RCC 7860 (cell line): ENCODE measurements at regions not wholly inside any gene's neighbourhood (a gene's known extent, or its start where the extent isn't known, plus 50 kb on each side); places are given as distances from the start of the nearest gene placed in this dataset.
A peak's percentile ranks its signal among the peaks of the same experiment; 100 is the strongest.
"Not testable (repeated sequence)": the region's sequence is repeated elsewhere in the genome, so short reads cannot be mapped to it uniquely, and the experiment has no call there.

ENCODE experiments used
- DNase-seq: peaks from one replicate; pipeline ENCODE4 v3.0.0-alpha.2; 2015; ENCODE audit warnings: low spot score
- FAIRE-seq: peaks from 2 replicates; lab custom pipeline; 2012; peaks lifted over from hg19 to GRCh38; lab: Jason Lieb, UNC

DNA sequence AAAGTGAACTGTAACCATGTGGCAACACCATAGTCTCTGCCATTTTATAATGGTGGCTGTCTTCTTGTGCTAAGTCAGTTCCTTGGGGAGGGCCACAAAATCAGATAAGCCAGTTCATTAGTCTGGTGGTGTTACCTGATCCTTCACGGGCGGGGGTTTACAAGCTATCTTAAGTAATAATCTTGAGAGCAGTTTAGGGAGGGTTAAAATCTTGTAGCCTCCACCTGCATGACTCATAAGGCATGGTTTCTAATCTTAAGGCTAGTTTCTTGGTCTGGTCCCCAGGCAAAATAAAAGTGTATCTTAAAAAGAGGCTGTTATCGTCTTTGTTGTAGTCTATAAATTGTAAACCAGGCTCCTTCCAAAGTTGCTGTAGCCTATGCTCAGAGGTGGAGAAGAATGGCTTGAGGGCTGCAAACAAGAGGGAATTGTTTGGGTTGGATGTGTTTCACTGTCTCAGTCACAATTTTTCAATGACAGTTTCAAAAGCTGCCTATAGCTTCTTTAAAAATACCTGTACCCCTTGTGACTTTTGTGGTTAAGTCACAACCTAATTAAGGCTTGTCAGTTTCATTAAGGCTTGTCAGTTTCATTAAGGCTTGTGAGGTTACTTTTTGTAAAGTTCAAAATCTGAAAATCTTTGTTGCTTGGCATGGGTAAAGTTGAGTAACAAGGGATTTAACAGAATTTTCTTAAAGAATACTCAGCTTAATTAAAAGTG is 135.7 kb downstream of the RPS4Y2 start:
- no peak for FAIRE-seq

DNA sequence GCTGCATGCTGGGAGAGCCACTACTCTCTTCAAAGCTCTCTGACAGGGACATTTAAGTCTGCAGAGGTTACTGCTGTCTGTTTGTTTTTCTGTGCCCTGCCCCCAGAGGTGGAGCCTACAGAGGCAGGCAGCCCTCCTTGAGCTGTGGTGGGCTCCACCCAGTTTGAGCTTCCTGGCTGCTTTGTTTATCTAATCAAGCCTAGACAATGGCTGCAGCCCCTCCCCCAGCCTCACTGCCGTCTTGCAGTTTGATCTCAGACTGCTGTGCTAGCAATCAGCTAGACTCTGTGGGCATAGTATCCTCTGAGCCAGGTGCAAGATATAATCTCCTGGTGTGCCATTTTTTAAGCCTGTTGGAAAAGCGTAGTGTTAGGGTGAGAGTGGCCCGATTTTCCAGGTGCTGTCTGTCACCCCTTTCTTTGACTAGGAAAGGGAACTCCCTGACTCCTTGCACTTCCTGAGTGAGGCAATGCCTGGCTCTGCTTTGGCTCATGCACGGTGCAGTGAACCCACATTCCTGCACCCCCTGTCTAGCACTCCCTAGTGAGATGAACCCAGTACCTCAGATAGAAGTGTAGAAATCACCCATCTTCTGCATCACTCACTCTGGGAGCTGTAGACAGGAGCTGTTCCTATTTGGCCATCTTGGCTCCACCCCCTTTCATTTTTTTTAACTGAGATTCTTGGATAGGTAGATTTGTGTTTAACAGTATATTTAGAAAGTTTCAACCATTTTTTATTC is 169.6 kb downstream of the RPS4Y2 start:
- DNase-seq, FAIRE-seq: not testable (repeated sequence)

More for the DNA sequence above, 135.7 kb downstream of the RPS4Y2 start:
- DNase-seq, result no peak

DNA sequence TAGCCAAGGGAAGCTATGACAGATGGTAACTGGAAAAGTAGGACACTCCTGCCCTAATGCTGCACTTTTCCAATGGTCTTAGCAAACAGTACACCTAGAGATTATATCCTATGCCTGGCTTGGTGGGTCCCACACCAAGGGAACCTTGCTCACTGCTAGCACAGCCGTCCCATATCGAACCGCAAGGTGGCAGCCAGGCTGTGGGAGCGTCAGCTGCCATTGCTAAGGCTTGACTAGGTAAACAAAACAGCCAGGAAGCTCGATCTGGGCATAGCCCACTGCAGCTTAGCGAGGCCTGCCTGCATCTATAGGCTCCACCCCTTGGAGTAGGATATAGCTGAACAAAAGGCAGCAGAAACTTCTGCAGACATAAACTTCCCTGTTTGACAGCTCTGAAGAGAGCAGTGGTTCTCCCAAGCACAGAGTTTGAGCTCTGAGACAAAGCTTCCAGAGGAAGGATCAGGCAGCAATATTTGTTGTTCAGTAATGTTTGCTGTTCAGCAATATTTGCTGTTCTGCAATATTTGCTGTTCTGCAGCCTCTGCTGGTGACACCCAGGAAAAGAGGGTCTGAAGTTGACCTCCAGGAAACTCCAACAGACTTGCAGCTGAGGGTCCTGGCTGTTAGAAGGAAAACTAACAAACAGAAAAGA is 173.9 kb downstream of the RPS4Y2 start:
- DNase-seq (no peak), FAIRE-seq (no peak)

DNA sequence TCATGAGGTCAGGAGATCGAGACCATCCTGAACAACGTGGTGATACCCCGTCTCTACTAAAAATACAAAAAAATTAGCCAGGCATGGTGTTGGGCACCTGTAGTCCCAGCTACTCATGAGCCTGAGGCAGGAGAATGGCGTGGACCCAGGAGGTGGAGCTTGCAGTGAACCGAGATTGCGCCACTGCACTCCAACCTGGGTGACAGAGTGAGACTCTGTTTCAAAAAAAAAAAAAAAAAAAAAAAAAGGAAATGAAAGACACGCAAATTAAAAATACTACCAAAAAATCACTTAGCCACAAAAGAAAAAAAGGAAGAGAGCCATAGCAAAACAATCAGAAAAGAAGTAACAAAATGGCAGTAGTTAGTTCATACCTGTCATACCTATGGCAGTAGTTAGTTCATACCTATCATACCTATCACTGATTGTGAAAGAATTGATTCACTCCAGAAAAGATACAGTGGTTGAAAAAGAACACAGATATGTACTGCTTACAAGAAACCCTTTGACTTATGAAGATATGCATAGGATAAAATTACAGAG is 180.9 kb downstream of the RPS4Y2 start:
- FAIRE-seq, DNase-seq: not testable (repeated sequence)

DNA sequence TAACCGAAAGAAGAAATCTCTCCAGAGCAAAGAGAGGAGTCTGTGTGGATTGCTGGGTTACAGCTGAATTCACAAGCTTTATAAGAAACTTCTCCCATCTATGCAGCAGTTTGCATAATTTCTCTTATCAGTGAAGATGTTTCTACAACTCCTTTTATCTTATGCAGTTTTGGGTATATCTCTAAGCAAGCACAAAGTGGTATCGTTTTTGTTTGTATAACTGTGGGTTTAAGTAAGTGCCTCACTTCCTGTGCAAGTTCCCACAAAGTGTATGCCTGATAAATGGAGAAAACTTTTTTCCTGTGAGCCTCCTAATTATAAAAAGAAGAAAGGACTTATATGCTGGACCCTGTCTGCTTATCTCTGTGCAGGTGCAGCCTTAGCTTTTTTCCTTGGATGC is 205.6 kb downstream of the RPS4Y2 start:
- FAIRE-seq (no peak), DNase-seq (no peak)

DNA sequence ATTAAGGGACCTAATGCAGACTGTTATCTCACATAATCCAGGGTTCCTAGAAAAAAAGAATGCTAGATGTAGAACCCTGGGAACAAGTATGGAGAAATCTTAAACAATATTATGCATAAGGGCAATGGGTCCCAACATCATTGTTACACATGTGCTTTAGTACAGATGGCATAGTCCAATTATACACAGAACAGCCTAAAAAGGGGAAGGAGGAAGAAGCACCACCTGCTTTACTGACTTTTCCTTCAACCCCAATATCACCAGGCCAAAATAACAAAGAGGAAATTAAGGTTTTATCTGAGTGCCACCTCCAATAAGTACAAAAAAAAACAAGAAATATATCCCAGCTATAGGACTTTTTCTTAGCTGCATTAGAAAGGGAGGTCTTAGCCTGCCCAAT is 211.9 kb downstream of the RPS4Y2 start:
- DNase-seq (no peak), FAIRE-seq (no peak)

DNA sequence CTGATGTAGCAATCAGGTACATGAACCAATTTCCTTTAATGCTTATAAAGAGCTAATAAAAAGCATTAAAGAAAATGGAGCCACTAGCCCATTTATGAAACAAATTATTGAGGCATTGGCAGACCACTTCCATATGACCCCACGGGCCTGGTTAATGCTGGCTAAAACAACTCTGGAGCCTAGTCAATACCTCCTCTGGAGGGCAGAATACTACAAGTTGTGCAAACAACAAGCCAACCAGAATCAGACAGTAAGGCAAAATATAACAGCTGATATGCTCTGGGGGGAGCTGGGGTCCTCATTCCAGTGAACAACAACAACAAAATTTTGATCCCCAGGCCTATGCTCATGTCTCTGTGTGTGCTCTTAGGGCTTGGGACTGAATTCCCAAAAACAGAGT is 212.3 kb downstream of the RPS4Y2 start:
- FAIRE-seq (no peak), DNase-seq (no peak)

DNA sequence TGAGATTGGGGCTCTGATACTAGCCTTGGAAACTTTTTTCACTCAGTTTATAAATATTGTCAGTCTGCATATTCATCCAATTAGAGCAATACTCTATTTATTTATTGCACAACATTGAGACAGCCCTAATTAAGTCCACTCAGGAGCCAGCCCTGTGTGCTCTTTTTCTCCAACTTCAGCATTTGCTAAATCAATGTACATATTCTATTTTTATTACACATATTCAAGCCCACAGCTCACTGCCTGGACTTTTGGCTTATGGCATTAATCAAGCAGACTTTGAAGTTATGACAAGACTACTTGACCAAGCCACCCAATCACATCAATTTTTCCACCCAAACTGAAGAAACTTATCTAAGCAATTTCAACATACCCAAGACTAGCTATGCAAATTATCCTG is 215.5 kb downstream of the RPS4Y2 start:
- FAIRE-seq (no peak), DNase-seq (no peak)

DNA sequence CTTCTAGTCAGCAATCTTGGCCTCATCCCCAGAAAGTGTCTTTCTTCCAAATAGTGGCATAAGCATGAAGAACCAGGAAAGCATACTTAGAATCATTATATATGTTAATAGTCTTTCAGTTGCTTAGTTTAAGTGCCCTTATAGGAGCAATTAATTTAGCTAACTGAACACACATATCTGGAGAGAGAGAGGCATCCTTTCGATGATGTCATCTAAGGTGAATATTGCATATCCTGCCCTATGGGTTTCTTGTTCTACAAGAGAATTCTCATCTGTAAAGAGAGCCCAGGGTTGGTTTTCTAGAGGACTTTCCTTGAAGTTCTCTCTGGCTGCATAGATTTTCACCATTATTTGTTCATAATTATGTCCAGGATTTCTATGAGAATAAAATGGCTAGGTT is 230.1 kb downstream of the RPS4Y2 start:
- no peak for DNase-seq
- no peak for FAIRE-seq

DNA sequence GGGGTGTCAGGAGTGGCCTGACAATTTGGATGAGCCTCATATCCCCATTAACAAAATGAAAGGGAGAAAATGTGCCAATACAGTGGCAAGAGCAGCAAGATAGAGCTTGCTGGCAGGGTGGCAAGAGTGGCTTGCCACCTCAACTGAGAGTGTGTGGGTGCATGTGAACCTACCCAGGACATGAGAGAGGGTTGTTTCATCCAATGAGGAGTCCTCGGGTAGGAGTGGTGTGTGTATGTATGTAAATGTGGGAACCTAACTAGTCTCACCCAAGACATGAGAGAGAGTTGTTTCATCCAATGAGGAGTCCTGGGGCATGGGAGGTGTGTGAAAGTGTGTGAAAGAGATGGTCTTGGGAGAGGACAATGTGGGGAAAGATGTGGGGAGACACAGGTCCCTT is 234.2 kb downstream of the RPS4Y2 start:
- DNase-seq, result no peak
- FAIRE-seq, result no peak

DNA sequence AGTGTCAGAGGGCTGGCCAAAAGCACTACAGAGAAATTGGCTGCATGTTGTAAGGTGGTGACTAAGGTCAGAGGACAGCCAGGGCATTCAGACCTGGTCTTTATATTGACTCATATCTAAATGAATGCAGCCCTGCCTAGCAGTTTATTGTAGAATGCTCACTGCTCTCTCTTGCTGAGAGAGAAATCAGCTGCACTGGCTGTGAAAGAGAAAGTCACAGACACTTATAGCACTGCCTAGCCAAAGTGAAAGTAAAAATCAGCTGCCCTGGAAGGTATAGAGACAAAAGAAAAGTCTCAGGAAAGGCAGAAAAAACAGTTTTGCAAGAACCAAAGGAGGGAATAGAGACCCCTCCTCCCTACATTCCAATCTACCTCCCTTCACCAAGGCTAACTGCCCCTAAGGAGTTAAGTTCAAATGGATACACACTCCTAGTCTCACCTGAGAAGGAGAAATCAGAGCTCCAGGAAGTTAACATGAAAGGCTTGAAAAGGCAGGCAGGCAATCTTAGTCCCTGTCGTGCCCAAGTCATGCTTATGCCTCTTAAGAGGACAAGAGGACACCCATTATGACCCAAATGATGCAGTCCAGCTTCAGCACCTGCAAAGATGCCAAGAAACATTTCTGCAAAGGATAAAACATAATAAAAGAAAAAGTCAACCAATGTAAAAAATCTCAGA is 235.1 kb downstream of the RPS4Y2 start:
- FAIRE-seq (no peak), DNase-seq (no peak)

DNA sequence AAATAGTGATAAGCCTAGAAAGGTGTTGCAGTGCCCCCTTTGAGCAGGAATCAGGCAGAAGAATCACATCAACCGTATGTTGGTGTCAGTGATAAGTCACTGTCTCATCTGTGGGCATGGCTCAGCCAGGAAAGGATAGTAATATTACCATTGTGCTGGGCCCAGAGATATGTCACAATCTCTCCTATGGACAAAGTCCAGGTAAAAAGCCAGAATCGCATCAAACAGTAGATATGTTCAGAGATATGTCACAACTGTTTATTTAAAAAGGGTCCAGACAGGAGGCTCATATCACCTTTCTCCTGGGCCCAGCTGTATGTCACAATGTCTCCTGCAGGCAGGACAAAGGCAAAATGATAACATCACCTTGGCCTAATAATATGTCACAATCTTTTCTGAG is 241.4 kb downstream of the RPS4Y2 start:
- DNase-seq, result no peak
- no peak for FAIRE-seq

DNA sequence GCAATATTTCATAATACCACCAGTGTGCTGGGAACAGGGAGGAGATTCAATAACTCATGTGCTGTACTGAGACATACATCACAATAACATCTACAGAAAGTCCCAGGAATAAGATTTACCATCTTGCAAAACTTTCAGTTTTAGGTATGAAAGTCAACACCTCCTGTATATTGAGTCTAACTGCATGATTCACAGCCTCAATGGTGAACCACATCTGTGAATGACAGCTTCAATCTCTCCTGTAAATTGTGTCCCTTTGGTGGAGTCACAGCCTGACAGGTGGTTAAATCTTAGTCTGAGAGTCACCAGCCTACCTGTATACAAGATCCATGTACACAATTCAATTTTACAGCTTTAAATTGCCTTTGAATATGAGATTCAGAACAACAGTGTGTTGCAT is 242.1 kb downstream of the RPS4Y2 start:
- FAIRE-seq, result no peak
- DNase-seq, result no peak

DNA sequence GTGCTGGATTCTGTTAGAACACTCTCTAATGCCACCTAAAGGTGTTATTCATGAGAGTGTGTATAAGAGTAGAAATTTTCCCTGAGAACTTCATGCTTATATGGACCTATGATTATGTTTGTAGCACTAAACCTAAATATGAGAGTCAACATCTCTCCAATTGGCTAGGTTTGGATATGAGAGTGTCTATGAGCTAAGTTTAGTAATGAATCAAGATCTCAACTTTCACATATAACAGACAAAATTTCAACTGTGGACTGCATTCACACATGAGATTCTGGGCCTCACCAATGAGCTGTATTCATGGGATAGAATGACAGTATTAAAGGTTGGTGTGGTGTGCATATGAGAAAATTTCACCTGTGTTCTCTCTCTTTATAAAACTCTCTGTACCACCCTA is 242.6 kb downstream of the RPS4Y2 start:
- FAIRE-seq (no peak), DNase-seq (no peak)

DNA sequence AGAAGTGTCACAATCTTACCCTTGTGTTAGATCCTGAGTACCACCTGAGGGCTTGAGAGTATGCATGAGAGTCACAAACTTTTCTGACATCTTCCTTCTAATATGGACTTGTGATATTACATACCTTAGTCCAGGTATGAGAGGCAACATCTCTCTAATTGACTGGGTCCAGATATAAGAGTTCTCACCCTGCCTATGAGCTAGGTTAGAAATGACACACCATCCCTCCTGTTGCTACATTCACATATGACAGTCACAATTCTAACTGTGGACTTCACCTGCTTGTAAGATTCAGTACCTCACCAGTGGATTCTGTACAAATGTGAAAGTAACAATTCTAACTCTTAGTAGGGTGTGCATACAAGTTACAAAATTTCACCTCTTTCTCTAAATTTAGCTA is 245.2 kb downstream of the RPS4Y2 start:
- FAIRE-seq (no peak), DNase-seq (no peak)

DNA sequence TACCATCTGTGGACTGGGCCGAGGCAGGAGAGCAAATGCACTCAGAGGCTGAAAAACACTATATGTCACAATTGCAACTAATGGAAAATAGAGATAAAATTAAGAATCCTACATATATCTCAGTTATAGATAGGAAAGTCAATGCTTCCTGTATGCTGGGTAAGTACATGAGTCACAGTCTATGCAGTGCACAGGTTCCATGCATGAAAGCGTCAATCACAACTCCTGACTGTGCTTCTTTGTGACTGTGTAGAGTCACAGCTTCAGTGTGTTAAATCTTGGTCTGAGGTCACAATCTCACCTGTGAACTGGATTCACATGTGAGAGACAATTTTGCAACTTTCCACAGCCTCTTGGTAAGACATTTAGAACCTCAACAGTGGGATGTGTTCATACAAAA is 247.2 kb downstream of the RPS4Y2 start:
- FAIRE-seq (no peak), DNase-seq (no peak)

DNA sequence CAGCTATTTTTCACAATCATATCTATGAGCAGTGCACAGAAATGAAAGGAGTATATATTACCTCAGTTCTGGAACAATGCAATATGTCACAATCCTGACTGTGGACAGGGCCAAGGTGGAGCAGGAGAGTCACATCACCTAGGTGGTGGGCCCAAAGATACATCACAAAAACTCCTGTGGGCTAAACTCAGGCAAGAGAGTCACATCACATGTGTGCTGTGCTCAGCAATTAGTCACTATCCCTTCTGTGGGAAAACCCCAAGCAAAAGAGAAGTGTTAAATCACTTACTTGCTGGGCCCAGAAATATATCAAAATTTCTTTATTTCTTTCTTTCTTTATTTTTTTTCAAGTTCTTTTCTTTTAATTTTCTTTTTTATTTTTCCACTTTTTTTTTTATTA is 249.6 kb downstream of the RPS4Y2 start:
- DNase-seq, result no peak
- FAIRE-seq, result no peak

DNA sequence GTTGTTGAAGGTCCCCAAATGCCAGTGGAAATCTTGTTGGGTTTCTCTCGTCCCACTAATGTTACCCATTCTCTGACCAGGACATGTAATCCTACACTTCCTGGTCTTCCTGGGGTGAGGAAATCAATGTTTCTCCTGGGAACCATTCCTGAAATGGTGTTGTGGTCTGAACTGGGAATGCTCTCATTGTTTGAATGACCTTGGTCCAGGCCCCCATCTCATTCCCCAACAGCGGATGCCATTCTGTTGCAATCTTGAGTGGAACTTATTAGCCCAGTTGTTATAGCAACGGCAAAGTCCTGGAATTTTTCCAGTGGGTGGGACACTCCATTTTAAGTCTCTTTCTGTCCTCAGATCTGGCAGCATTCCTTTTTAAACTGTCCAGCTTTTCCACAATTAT is 265.9 kb downstream of the RPS4Y2 start:
- FAIRE-seq, result no peak
- DNase-seq, result no peak

DNA sequence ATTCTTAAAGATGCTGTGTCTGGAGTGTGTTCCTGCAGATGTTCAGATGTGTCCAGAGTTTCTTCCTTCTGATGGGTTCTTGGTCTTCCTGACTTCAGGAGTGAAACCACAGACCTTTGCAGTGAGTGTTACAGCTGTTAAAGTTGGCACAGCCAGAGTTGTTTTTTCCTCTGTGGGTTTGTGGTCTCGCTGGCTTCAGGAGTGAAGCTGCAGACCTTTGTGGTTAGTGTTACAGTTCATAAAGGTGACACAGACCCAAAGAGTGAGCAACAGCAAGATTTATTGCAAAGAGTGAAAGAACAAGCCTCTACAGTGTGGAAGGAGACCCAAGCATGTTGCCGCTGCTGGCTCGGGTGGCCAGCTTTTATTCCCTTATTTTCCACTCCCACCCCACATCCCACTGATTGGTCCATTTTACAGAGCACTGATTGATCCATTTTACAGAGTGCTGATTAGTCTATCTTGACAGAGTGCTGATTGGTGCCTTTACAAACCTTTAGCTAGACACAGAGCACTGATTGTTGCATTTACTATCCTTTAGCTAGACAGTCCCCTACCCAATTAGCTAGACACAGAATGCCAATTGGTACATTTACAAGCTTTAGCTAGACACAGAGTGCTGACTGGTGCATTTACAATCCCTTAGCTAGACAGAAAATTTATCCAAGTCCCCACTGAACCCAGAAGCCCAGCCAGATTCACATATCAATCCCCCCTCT is 266.6 kb downstream of the RPS4Y2 start:
- DNase-seq, result peak; percentile 3
- no peak for FAIRE-seq

DNA sequence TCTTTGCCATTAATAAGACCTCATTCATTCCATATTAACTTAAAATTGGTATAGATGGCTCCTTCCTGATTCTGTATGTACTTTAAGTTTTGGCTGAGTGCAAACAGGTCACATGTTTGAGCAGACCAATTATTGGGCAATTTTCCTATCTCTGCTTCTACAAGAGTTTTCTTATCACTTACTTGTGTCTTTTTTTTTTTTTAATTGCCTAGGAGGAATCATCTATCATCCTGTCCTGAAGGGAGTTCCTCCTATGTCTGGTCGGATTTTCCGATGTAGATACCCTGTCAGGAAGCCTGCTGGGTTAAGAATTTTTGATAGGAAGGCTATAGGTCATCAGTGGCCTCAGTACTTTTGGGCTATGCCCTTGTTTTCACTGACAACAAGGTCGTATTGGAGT is 268.0 kb downstream of the RPS4Y2 start:
- DNase-seq (no peak), FAIRE-seq (no peak)

DNA sequence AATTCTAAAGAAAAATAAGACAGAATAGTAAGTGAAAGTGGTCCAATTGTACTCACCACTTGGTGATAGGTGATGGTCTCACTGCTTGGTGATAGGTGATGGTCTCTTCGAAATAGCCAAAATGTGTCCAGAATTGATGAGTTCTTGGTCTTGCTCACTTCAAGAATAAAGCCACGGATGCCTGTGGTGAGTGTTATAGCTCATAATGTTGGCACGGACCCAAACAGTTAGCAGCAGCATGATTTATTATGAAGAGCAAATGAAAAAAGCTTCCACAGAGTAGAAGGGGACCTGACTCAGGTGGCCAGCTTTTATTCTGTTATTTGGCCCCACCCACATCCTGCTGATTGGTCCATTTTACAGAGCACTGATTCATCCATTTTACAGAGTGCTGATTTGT is 272.6 kb downstream of the RPS4Y2 start:
- no peak for DNase-seq
- FAIRE-seq, result no peak
